Skeletal muscle satellite cell (primary cell): ENCODE measurements at regions not wholly inside any gene's neighbourhood (a gene's known extent, or its start where the extent isn't known, plus 50 kb on each side); places are given as distances from the start of the nearest gene placed in this dataset.

ENCODE experiments used
- H3K27me3 ChIP-seq: 2 replicates; pipeline ENCODE4 v1.7.0; 2013; ENCODE audit warnings: low read length; ENCODE audit not compliant: control insufficient read depth, insufficient read depth
- H3K36me3 ChIP-seq: 2 replicates; pipeline ENCODE4 v1.7.0; 2013; ENCODE audit warnings: mild to moderate bottlenecking, control low read depth, low read length; ENCODE audit not compliant: insufficient read depth
- H3K4me1 ChIP-seq: 2 replicates; pipeline ENCODE4 v1.7.0; 2013; ENCODE audit warnings: low read length; ENCODE audit not compliant: control insufficient read depth, insufficient read depth
- H3K4me2 ChIP-seq: 2 replicates; pipeline ENCODE4 v1.7.0; 2013; ENCODE audit warnings: mild to moderate bottlenecking, low read length
- H3K4me3 ChIP-seq: 2 replicates; pipeline ENCODE4 v1.7.0; 2013; ENCODE audit warnings: low read length
- H3K9ac ChIP-seq: 2 replicates; pipeline ENCODE4 v1.7.0; 2013; ENCODE audit warnings: mild to moderate bottlenecking, low read depth, low read length, moderate library complexity
- H3K9me3 ChIP-seq: replicated peaks from 2 replicates; pipeline ENCODE4 v1.7.0; 2013; ENCODE audit warnings: mild to moderate bottlenecking, control low read depth, low read length

GRCh38 chr2:20542746-20543468 is 96.0 kb downstream of the RHOB start:
- Histone ChIP-seq H3K9me3 (no peaks in the 10 kb centered on the region), H3K4me1 (peaks cover 40% of the 10 kb centered on the region), H3K4me2 (peak overlapping the region; percentile 53), H3K27me3 (no peaks in the 10 kb centered on the region), H3K36me3 (no peaks in the 10 kb centered on the region), H3K4me3 (no peak overlapping the region), H3K9ac (peak overlapping the region; percentile 19)

GRCh38 chr2:20543469-20544152 is 96.7 kb downstream of the RHOB start:
- Histone ChIP-seq H3K4me2 (peak overlapping the region; percentile 53), H3K9ac (peak overlapping the region; percentile 19), H3K4me3 (no peak overlapping the region), H3K4me1 (peaks cover 40% of the 10 kb centered on the region), H3K27me3 (no peaks in the 10 kb centered on the region), H3K9me3 (no peaks in the 10 kb centered on the region), H3K36me3 (no peaks in the 10 kb centered on the region)

- Histone ChIP-seq H3K36me3 (no peaks in the 10 kb centered on the region), H3K4me1 (peaks cover 35% of the 10 kb centered on the region)
Measured at GRCh38 chr2:20544153-20544747, 97.4 kb downstream of the RHOB start.

GRCh38 chr2:20549144-20549543 is 101.8 kb downstream of the HS1BP3 start:
- H3K4me2 ChIP-seq, result no peak overlapping the region
- no peaks in the 10 kb centered on the region for H3K9me3 ChIP-seq
- no peak overlapping the region for H3K9ac ChIP-seq
- no peaks in the 10 kb centered on the region for H3K27me3 ChIP-seq
- no peaks in the 10 kb centered on the region for H3K36me3 ChIP-seq
- no peak overlapping the region for H3K4me3 ChIP-seq
- H3K4me1 ChIP-seq, result peaks cover 17% of the 10 kb centered on the region

More at GRCh38 chr2:20544153-20544747, 97.4 kb downstream of the RHOB start:
- H3K4me3 ChIP-seq, result no peak overlapping the region
- H3K4me2 ChIP-seq, result peak overlapping the region; percentile 37
- H3K27me3 ChIP-seq, result no peaks in the 10 kb centered on the region
- no peak overlapping the region for H3K9ac ChIP-seq
- no peaks in the 10 kb centered on the region for H3K9me3 ChIP-seq

- no peak overlapping the region for H3K4me2 ChIP-seq
- no peaks in the 10 kb centered on the region for H3K9me3 ChIP-seq
- H3K4me1 ChIP-seq, result peaks cover 13% of the 10 kb centered on the region
- no peak overlapping the region for H3K4me3 ChIP-seq
- H3K36me3 ChIP-seq, result no peaks in the 10 kb centered on the region
- H3K27me3 ChIP-seq, result no peaks in the 10 kb centered on the region
- H3K9ac ChIP-seq, result no peak overlapping the region
Measured at GRCh38 chr2:20549691-20550348, 101.1 kb downstream of the HS1BP3 start.

- peak overlapping the region; percentile 30 for H3K4me2 ChIP-seq
- no peaks in the 10 kb centered on the region for H3K9me3 ChIP-seq
- peaks cover 13% of the 10 kb centered on the region for H3K4me1 ChIP-seq
- peak overlapping the region; percentile 10 for H3K9ac ChIP-seq
- no peak overlapping the region for H3K4me3 ChIP-seq
- no peaks in the 10 kb centered on the region for H3K36me3 ChIP-seq
- H3K27me3 ChIP-seq, result no peaks in the 10 kb centered on the region
Measured at GRCh38 chr2:20551260-20551944, 99.5 kb downstream of the HS1BP3 start.

- H3K27me3 ChIP-seq, result no peaks in the 10 kb centered on the region
- no peak overlapping the region for H3K4me3 ChIP-seq
- no peaks in the 10 kb centered on the region for H3K36me3 ChIP-seq
- peaks cover 13% of the 10 kb centered on the region for H3K4me1 ChIP-seq
- peak overlapping the region; percentile 9 for H3K4me2 ChIP-seq
- H3K9me3 ChIP-seq, result no peaks in the 10 kb centered on the region
- no peak overlapping the region for H3K9ac ChIP-seq
Measured at GRCh38 chr2:20551945-20552328, 99.0 kb downstream of the HS1BP3 start.

GRCh38 chr2:20552847-20553246 is 98.1 kb downstream of the HS1BP3 start:
- Histone ChIP-seq H3K4me3 (no peak overlapping the region), H3K4me1 (peaks cover 13% of the 10 kb centered on the region), H3K9ac (no peak overlapping the region)

GRCh38 chr2:20553580-20553979 is 97.3 kb downstream of the HS1BP3 start:
- no peak overlapping the region for H3K4me2 ChIP-seq
- no peak overlapping the region for H3K4me3 ChIP-seq
- peaks cover 13% of the 10 kb centered on the region for H3K4me1 ChIP-seq

More at GRCh38 chr2:20552847-20553246, 98.1 kb downstream of the HS1BP3 start:
- Histone ChIP-seq H3K27me3 (no peaks in the 10 kb centered on the region), H3K36me3 (no peaks in the 10 kb centered on the region), H3K9me3 (no peaks in the 10 kb centered on the region), H3K4me2 (no peak overlapping the region)

GRCh38 chr2:20555954-20556353 is 94.9 kb downstream of the HS1BP3 start:
- Histone ChIP-seq H3K4me1 (peaks cover 11% of the 10 kb centered on the region), H3K36me3 (no peaks in the 10 kb centered on the region), H3K27me3 (peaks cover 5% of the 10 kb centered on the region), H3K4me3 (no peak overlapping the region), H3K9me3 (no peaks in the 10 kb centered on the region), H3K9ac (no peak overlapping the region), H3K4me2 (no peak overlapping the region)

More at GRCh38 chr2:20553580-20553979, 97.3 kb downstream of the HS1BP3 start:
- Histone ChIP-seq H3K9ac (no peak overlapping the region), H3K9me3 (no peaks in the 10 kb centered on the region), H3K27me3 (peaks cover 5% of the 10 kb centered on the region), H3K36me3 (no peaks in the 10 kb centered on the region)

- Histone ChIP-seq H3K27me3 (peaks cover 5% of the 10 kb centered on the region), H3K9me3 (no peaks in the 10 kb centered on the region), H3K36me3 (no peaks in the 10 kb centered on the region), H3K4me3 (no peak overlapping the region), H3K4me1 (peaks cover 11% of the 10 kb centered on the region), H3K9ac (no peak overlapping the region), H3K4me2 (no peak overlapping the region)
Measured at GRCh38 chr2:20556756-20557155, 94.1 kb downstream of the HS1BP3 start.
